HG03565 (cell line): ENCODE measurements at regions not wholly inside any gene's neighbourhood (a gene's known extent, or its start where the extent isn't known, plus 50 kb on each side); places are given as distances from the start of the nearest gene placed in this dataset.
A peak's percentile ranks its signal among the peaks of the same experiment; 100 is the strongest.

Experiments used
- ATAC-seq: cut with Tn5 transposase; IDR thresholded peaks from one replicate; pipeline ENCODE4 v1.9.1; 2021; ENCODE audit warnings: mild to moderate bottlenecking, moderate library complexity; ENCODE audit not compliant: unreplicated experiment

DNA sequence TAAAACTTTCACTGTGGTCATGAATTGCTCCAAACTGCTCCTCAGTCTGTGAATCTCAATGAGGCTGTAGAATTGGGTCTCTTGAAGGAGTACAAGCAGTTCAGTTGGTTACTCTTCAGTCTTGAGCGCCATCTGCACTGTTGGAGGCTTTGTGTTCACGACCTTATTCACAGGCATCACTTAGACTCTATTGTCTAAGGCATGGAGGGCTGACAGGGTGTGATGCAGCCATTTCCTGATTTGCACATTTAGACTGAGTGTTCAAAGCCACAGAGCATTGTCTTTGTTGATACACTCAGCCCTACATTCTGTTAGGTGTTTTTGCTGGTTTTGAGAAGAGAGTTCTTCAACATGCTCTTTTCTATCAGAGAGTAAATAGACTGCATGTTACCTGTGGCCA is 355.9 kb upstream of the RIOK2 start:
- no peak for ATAC-seq

DNA sequence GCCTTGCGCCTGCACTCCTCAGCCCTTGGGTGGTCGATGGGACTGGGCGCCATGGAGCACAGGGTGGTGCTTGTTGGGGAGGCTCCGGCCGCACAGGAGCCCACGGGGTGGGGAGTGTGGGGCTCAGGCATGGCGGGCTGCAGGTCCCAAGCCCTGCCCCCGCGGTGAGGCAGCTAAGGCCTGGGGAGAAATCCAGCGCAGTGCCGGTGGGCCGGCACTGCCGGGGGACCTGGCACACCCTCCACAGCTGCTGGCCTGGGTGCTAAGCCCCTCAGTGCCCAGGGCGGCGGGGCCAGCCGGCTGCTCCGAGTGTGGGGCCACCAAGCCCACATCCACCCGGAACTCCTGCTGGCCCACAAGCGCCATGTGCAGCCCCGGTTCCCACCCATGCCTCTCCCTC is 358.8 kb upstream of the RIOK2 start:
- ATAC-seq = no peak

DNA sequence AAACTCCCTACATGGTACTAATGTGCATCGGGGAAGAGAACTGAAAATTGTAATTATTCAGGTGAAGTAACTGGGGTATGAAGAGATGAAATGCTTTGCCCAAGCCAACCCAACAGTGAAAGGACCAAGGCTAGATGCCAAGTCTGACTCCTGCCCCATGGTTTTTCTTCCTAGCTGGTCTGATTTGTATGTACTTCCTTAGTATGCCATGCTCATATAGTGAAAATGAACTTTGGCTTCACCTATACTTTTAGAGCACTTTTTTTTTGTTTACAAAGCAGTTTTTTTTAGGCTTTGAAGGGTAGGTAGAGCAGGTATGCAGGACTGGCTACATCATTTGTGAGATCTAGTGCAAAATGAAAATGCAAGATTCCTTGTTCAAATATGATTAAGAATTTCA is 359.4 kb upstream of the RIOK2 start:
- ATAC-seq = no peak

DNA sequence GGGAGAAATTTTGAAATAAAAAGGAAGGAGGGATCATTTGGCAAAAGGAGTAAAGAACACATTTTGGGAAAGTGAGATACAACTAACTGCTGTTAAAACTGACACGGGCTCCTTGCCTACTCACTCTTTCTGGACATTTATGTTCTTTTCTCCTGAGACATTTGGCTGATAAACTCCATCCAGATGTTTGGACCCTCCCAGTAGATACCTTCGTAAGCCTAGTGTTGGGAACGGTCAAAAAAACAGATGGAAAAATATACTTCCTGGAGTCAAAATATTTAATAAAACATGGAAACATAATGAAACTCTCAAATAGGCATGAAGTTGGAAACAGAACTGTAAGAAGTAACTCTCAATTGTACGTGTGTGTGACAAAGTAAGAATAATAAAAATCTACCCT is 360.1 kb upstream of the RIOK2 start:
- no peak for ATAC-seq

DNA sequence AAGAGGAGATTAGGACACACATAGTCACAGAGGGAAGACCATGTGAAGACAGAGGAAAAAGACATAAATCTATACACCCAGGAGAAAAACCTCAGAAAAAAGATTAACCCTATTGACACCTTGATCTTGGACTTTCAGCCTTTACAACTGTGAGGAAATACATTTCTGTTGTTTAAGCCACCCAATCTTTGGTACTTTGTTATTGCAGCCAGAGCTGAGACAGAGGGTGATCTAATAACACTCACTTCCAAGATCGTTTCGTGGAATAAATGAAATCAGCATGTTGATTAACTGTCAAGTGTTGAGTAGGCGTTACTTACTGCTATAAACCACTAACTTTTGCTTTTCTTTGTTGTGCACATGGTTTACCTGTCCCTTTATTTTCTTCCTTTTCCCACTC is 361.2 kb upstream of the RIOK2 start:
- ATAC-seq = no peak

DNA sequence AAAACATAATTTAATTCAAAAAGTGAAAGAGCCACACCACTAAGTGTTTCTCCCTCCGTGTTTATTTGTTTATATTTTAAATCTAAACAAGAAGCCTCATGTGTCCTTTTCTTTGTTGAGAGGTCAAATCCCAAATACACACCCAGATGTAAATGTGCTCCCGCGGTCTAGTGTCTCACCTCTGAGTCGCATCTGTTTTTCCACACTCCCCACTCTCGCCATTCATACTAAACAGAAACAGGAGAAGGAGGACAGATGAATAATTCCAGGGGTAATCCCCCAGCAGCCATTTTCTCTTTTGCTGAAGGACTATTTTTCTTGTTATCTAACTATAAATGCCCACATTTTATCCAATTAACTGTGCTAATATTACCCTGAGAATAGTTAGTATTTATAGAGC is 361.6 kb upstream of the RIOK2 start:
- ATAC-seq = no peak

DNA sequence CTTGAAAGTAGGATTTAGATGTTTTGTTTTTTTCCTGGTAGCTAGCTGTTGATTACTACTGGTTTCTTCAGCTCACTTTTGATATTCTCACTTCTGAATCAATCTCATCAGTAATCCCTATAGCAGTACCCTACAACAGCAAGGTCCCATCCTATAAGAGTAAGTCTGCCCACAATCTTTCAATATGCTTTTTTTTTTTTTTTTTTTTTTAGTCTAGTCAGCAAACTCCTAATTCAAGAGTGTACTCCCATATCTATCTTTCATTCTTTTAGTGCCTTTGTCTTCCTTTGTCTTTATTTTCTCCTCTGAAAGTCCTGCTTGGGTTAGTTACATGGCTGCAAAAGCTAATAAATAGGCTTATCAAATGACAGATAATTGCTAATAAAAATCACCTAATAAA is 362.4 kb upstream of the RIOK2 start:
- ATAC-seq = no peak

DNA sequence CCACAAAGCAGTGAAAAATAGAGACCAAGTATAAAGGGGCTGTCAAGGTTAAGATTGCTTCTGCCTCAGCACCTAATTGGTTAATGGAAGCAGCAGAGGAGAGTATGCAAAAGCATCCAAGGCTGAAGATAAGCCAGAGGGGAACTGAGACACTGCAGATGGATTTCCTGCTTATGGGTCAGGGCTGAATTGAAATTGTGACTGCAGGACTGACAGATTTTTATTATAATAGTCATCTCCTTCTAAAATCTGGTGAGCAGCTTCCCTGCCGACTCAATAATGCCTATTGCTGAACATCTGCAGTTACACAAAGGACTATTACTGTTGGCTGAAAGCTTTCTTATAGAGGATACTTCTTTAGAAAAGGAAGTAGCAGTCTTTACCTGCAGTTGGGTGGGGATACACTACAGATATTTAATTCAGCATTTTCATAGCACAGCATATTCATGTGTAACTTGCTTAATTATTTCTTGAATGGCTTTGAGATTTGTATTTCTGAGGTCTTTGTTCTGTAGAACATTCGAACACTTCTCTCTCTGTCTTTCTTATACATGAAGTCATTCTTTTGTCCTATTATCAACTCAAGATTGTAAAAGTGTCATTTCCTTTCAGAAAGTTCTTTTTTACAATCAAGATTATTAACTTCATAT is 363.0 kb upstream of the RIOK2 start:
- ATAC-seq = no peak

DNA sequence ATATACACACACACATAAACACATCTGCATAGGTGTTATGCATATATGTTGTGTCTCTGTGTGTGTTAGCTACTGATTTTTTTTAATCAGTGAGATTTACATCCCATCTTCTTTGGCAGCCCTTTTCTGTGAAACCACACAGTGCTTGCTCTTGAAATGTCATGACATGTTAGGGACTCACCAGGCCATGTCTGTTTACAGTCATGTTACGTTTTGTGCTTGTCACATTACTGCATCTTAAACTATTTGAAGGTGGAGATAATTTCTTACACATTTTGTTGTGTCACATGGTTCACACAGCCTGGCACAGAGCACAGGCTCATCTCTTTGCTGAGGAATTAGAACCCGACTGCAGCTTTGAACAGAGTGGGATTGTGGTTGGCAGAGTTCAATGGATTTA is 364.4 kb upstream of the RIOK2 start:
- ATAC-seq = no peak

DNA sequence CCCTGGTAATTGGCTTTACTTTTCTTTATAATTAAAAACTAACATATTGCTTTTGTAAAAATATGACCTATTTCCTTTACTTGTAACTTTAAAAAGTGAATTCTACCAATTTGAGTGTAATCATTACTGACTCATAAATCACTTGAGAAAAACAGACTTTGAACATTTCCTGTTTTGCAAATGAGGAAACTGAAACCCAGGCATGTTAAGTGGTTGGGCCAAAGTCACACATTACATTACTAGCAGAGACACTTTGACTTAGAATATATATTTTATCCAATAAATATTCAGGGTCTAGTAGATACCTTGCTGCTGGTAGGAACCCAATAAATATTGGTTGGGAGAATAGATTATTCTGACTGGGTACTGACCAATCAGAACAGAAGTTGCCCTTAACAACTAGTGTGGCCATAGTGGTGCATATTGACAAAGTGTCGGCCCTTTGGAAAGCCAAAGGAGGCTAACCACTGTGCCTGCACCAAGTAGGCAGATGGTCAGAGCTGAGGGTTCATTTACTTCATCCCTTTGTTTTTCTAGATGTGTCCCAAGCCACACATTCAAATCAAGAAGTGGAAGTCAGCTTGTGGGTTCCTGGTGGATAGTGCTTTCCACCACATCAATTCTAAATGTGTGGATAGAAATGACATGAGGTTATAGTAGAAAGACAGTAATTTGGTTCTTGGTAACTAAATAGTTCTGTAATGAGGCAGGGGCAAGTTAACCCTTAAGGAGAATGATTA is 365.1 kb upstream of the RIOK2 start:
- peak; percentile 87 for ATAC-seq

DNA sequence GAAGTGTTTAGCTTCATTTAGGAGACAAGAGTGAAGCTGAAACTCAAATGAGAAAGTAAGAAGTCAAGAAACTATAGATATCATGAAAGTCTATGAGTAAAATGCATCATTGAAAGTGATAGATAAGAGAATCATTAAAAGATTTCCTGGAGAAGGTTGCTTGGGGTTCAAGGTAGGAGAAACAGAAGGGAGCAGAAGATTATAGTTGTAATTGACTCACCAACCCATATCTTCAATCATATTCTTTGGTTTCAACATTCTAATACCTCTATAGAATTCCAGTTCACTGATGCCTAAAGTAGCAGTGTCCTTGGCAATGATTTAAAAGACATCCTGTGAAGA is 365.7 kb upstream of the RIOK2 start:
- ATAC-seq = no peak

DNA sequence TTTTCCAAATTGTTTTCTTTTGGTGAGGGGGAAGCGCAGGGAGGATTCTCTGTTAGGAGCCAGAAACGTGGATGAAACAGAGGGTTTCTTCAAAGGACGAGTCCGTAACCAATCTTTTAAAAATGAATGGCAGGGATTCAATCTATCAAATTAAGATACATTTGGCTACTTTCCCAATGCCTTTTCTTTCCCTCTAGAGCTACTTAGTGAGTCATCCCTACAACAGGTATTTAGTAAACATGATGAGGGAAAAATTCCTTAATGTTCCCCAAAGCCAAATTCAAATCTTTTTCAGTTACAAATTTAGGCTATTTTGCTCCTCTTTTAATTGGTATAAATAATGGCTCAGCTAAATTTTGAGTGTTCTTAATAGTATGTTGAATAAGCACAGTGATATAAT is 366.4 kb upstream of the RIOK2 start:
- no peak for ATAC-seq

DNA sequence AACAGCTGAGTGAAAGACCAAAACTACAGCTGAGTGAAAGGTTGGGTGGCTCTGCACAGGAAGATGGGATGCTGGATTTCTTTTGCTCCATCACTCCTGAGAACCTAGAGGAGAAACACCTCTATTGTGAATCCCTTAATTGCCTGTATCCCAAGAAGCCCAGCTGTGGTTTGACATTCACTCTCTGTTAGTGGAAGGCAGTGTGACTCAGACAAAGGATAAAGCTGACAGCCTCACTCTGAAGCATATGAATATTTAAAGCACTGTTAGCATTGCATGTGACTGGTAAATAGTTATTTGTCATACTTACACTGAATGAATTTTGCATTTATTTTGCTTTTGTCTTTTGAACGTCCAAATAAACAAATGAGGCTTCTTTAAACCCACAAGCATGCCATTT is 367.1 kb upstream of the RIOK2 start:
- no peak for ATAC-seq

DNA sequence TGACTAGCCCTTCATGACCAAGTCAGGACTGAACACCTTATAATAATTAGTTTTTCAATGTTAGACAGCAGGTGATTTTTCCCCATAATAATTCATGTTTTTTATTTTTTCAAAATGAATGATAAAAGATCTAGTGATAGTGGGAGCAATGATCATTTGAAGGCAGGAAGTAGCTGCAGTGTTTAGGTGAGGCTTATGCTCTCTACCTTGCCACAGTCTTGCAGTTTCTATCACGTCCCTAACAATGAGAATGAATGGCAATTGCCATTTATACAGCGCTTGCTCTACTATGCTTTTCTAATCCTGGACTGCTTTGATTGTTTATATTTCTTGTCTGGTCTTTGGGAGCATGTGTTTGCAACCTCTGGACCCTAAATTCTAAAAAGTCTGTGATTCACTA is 367.8 kb upstream of the RIOK2 start:
- no peak for ATAC-seq

DNA sequence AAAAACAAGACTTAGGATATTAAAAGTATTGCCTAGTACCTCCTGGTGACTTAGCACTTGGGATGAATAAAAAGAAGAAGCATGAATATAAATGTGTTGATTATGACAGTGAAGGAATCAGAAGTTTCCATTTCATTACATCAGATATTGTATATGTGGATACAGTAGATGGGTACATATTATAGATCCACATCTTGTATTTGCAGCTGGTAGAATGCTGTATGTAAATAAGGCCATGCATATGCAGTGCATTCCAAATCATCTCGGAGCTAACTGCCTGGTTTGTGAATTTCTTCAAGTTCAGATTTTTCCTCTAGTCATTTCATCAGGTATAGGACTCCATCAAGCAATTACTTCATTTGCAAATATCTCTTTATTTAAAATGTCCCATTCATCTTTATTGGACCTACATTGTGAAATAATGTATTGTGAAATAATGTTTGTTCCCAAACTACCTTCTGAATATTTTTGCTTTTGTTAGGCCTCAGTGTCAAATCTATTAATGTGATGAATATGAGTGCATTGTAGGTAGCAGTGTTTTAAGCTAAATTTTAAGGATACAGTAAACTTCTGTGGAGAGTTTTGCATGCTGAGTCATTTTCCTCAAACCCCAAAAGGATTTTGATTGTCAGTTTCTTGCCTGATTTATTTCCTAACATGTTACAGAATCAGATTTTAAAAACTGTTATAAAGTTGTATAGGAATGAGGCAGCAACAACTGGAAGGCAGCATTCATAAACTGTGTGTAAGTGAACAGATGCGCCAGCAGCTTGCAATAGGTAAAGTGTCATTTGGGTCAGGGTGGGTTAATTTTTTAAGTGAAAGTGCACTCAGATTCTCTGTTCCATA is 370.8 kb upstream of the RIOK2 start:
- no peak for ATAC-seq

DNA sequence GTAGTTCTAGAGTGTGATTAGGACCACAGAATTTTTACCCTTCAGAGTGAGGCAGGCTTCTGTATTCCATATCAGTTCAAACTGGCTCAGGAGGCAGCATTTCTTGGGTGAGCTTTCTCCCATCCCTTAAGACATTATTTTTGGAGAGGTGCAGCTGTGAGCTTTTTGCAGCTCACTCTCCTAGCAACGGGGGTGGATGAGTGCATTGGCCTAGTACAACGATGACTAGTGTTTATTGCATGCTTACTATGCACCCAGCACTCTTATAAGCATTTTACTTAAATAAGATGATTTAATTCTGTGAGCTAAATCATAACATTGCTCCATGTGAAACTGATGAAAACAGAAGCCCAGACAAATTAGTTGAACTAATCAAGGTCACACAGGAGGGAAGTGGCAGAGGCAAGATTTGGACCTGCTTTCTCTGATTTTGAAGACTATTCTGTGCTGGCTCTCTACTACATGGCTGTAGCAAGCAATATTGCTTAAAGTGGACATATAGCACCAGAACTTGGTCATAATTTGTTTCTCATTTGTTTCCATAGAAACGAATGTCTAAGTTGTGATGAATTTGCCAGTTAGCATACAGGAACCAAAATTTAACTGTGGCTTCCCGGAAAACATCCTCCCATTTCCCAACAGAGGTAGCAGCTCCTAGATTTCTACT is 372.1 kb upstream of the RIOK2 start:
- ATAC-seq = no peak

DNA sequence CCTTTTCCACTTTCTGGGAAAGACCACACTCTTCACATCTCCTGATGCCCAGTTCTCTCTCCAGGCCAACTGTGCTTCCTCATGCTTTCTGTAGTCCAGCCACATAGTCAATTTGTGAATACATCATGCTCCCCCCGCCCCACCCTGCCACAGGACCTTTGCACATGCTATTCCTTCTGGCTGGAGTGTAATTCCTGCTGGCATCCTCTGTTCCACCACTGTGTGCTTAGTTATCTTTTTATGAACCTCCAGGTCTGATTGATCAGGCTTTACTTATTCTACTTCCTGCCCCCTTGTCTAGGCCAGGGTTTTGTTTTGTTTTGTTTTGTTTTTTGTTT is 372.6 kb upstream of the RIOK2 start:
- no peak for ATAC-seq

DNA sequence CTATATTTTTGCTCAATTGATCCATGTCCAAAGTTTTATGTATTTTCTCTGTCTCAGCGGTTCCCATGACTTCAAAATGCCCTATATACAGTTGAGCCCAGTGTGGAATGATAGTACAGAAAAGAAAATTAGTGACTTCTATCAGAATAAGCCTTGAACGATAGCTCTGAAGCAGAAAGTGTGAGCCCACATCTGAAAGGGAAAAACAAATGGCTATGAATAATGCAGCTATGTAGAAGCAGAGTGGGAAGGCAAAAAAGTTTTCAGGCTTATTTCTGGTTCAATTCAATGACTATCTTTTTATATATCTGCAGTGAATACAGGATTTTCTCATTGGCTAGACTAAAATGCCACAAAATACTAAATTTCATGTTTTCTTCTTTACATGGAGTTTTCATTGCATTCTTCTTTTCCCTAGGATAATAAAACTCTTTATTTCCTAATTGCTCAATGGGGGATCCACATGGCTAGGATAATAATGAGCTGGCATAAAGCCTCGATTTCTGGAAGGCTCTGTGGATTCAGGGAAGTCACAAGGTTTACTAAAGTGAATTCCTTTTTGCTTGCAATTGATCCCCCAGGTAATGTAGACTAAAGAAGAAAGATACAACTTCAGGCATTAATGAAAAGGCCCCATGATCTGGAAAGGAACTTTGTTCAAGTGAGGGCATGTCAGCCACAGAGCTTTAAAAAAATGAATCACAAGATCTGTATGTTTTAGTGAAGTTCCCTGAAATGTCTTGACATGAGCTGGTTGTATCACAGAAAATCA is 377.0 kb upstream of the RIOK2 start:
- no peak for ATAC-seq

DNA sequence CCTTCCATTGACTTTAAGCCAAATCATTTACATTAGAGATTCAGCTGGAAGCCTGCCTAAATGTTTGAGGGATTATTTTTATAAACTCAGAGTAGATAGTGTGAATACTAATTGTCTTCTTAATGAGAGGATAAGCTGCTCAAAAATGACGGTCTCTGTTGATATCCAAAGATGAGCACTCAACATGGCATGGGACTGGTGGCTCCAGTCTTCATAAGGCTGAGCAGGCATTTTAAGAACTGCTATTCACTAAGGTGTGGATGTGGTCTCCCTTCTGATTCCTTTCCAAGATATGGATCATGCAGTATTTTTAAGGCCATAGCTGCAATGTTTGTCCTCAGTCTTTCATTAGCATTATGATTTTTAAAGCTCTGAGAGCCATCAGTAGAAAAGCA is 377.5 kb upstream of the RIOK2 start:
- ATAC-seq = no peak

DNA sequence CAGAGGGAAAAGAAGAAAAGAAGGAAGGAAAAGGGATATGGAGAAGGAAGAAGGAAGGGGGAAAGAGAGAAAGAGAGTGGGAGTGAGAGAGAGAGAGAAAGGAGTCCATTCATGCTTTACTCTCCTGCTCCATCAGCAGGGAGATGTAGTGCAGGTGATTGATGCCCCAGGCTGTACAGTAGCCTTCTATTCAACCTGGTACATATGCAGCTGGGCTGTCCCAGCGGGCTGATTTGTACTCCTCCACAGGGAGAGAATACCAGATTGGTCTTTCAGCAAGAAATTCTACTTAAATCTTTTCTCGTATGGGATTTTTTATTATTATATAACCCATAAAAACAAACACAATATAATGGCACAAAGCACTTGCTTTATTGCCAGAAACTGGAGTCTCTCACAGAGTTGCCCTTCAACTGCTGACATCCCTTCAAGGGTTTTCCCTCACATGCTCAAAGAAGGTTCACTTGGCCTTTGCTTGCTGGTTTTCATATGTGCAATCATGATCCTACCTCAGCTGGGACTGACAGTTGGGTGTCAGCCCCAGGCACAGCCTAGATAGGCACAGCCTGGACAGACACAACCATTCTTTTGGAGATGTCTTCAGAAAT is 380.1 kb upstream of the RIOK2 start:
- ATAC-seq = no peak

DNA sequence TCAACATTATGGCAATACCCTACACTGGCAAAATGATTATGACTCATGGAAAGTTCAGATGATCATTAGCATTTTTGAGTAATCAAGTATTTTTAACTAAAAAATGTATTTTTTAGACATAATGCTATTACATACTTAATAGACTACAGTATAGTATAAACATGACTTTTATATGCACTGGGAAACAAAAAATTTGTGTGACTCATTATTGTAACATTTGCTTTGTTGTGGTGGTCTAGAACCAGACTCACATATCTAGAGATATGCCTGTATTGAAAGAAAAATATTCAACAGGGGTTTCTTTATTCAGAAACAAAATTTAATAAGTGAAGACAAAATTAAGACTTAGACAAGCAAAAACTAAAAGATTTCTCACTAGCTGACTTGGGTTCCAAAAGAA is 385.3 kb upstream of the RIOK2 start:
- ATAC-seq = no peak
